Aorta (tissue), 5 donors: ENCODE measurements at regions not wholly inside any gene's neighbourhood (a gene's known extent, or its start where the extent isn't known, plus 50 kb on each side); places are given as distances from the start of the nearest gene placed in this dataset.

Source experiments
- ATAC-seq: fragments of 200-7000 bp; cut with Tn5 transposase; one replicate; pipeline ENCODE4 v1.9.1; 2022; ENCODE audit warnings: moderate library complexity; ENCODE audit not compliant: low FRiP score
- DNase-seq, 2 donors: peaks; one replicate each; pipeline ENCODE4 v3.0.0-alpha.2; 2020
- H3K27ac ChIP-seq, 2 donors: one replicate each; pipeline ENCODE4 v1.5.1; 2013; ENCODE audit warnings: low read length in 2 of 2, mild to moderate bottlenecking in 2 of 2, moderate library complexity in 2 of 2, control low read depth in 1 of 2, inconsistent platforms in 1 of 2, low read depth in 1 of 2
- H3K27me3 ChIP-seq, 2 donors: one replicate each; pipeline ENCODE4 v1.6.1; 2013; ENCODE audit warnings: control low read depth in 1 of 2, low read length in 1 of 2, mild to moderate bottlenecking in 1 of 2, moderate library complexity in 1 of 2; ENCODE audit not compliant: insufficient read depth in 2 of 2, control insufficient read depth in 1 of 2
- H3K36me3 ChIP-seq, 2 donors: one replicate each; pipeline ENCODE4 v1.6.1; 2013; ENCODE audit warnings: control low read depth in 1 of 2, low read length in 1 of 2, mild to moderate bottlenecking in 1 of 2; ENCODE audit not compliant: insufficient read depth in 2 of 2, control insufficient read depth in 1 of 2
- H3K4me1 ChIP-seq, 2 donors: one replicate each; pipeline ENCODE4 v1.6.1; 2013; ENCODE audit warnings: low read length in 2 of 2, control low read depth in 1 of 2, mild to moderate bottlenecking in 1 of 2, moderate library complexity in 1 of 2; ENCODE audit not compliant: insufficient read depth in 2 of 2, control insufficient read depth in 1 of 2
- H3K4me3 ChIP-seq, 2 donors: one replicate each; pipeline ENCODE4 v1.5.1; 2013; ENCODE audit warnings: low read length in 2 of 2, control low read depth in 1 of 2, mild to moderate bottlenecking in 1 of 2
- H3K9me3 ChIP-seq: one replicate; pipeline ENCODE4 v1.6.1; 2013; ENCODE audit warnings: mild to moderate bottlenecking, low read length; ENCODE audit not compliant: control insufficient read depth
- WGBS, 2 donors: extraction: QIAGEN DNeasy Blood & Tissue Kit; methylation state at CpG; one replicate each; pipeline ENCODE4 v1.1.7; 2013; 5-methylcytosine and 5-hydroxymethylcytosine counted together
- intact Hi-C, 2 donors: fragments of 100-400 bp; cut with DNase I; formaldehyde crosslinking; loops; one replicate each; pipeline versions ENCODE4 v1.14.2 to v1.15.0; 2022
- donor health status: healthy with polysubstance abuse.
- donor health status: Bipolar disorder and iron deficiency.
- donor health status: DM: no; HTN: no; CAD: no.
- donor health status: DM: no; HTN: no; CAD: no.
- donor health status: DM: yes; HTN: yes; CAD: no.

GRCh38 chr11:8809241-8809938 lies 101.6 kb upstream of the AKIP1 start:
- H3K36me3 ChIP-seq = no peaks in the 10 kb centered on the region
- H3K27ac ChIP-seq = peak overlapping the region; percentile 46 to 67
- DNase-seq (no peak), ATAC-seq (no peak)
- no peaks in the 10 kb centered on the region for H3K27me3 ChIP-seq
- H3K4me1 ChIP-seq = peaks cover 0 to 2% of the 10 kb centered on the region in 2 donors
- H3K4me3 ChIP-seq = peak overlapping the region; percentile 37 to 44
- WGBS, 2 donors = 3 to 6% methylated on average over 7 of the region's 7 CpGs
- intact Hi-C loops = loop anchor here (2.0 to 5.0 kb wide), 3 partner anchors 41 to 102 kb away; no protein-coding TSS in a partner anchor
- no peaks in the 10 kb centered on the region for H3K9me3 ChIP-seq

GRCh38 chr11:8809939-8810539 lies 101.0 kb upstream of the AKIP1 start:
- intact Hi-C loops = loop anchor here (2.0 to 10.0 kb wide), 7 partner anchors 41 to 245 kb away; partner anchors contain the start of genes RPL27A (in 2 of the 2) and TRIM66 (in 2 of the 2)
- Histone ChIP-seq H3K4me1 (peaks cover 0 to 2% of the 10 kb centered on the region in 2 donors), H3K27me3 (no peaks in the 10 kb centered on the region), H3K9me3 (no peaks in the 10 kb centered on the region), H3K27ac (peak overlapping the region; percentile 46 to 92), H3K36me3 (no peaks in the 10 kb centered on the region), H3K4me3 (peak overlapping the region; percentile 14 to 44)
- DNase-seq (no peak), ATAC-seq (peak; percentile 22)
- WGBS, 2 donors = 0 to 4% methylated on average over 8 of the region's 8 CpGs

DNA sequence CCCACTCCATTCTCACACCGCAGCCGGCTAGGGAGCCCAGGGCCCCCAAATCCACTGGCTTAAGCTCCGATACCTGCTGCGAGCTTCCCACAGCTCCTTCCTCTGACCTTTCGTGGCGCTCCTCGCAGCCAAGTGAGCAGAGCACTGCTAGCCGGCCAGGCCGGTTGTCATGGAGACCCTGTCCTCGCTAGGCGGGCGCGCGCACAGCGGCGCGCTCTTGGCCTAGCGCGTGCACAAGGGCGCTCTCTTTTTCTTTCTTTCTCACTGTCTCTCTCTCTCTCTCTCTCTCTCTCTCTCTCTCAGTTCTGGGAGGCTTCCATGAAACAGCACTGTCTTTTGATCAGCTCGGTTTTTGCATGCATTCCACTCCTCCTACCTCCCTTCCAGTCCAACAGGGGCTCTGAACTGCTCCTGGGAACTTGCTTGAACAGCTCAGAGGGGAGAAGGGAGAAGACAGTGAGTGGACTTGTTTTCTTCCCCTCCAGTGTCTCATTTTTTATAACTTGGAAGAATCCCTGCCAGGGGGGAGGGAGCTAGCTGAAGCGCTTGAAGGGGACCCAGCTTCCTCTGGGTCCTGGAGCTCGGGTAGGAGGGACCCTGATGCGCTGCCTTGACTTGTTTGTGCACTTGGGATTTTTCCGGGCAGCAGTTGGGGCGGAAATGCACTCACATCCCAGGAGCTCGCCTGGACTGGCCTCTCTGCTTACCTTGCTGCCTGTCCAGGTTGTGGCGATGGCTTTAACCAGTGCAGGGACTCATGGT lies 100.3 kb upstream of the AKIP1 start:
- Histone ChIP-seq H3K4me1 (peaks cover 0 to 2% of the 10 kb centered on the region in 2 donors), H3K36me3 (no peaks in the 10 kb centered on the region), H3K27me3 (no peaks in the 10 kb centered on the region), H3K9me3 (no peaks in the 10 kb centered on the region), H3K4me3 (peak overlapping the region; percentile 14 to 44), H3K27ac (peak overlapping the region; percentile 46 to 92)
- WGBS, 2 donors = 4 to 5% methylated on average over 28 of the region's 28 CpGs
- DNase-seq (peak; percentile 86 to 91), ATAC-seq (peak; percentile 91)
- intact Hi-C loops = loop anchor here (2.0 to 10.0 kb wide), 4 partner anchors 128 to 246 kb away; partner anchors contain the start of genes RPL27A (in 2 of the 2) and TRIM66 (in 2 of the 2)

GRCh38 chr11:8811571-8811970 lies 99.4 kb upstream of the AKIP1 start:
- no peak for ATAC-seq
- H3K4me3 ChIP-seq = no peak overlapping the region
- intact Hi-C loops = loop anchor here (2.0 to 10.0 kb wide), 4 partner anchors 129 to 247 kb away; partner anchors contain the start of genes RPL27A (in 2 of the 2) and TRIM66 (in 2 of the 2)

DNA sequence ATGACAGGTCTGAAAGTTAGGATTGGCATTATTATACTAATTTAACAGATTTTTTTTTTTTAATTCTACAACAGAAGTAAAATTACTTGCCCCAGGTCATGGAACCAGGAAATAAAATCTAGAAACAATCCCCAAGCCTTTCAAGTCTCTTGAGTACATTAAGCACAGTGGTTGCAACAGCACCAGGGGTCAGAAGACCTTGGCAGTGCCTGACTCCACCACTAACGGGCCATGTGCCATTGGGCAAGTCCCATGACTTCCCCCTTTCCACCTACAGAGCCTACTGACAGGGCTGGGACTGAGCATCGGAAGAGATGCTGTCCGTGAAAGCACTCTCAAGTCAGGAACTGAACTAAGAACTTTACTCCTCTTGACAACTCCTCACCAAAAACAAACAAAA lies 98.6 kb upstream of the AKIP1 start:
- intact Hi-C loops = loop anchor here (5.0 to 10.0 kb wide), 3 partner anchors 130 to 248 kb away; partner anchors contain the start of genes RPL27A (in 1 of the 2) and TRIM66 (in 1 of the 2)
- Histone ChIP-seq H3K27me3 (no peaks in the 10 kb centered on the region), H3K4me3 (no peak overlapping the region), H3K36me3 (no peaks in the 10 kb centered on the region), H3K27ac (no peak overlapping the region), H3K4me1 (peaks cover 0 to 2% of the 10 kb centered on the region in 2 donors), H3K9me3 (no peaks in the 10 kb centered on the region)
- 75 to 81% methylated on average over 3 of the region's 3 CpGs for WGBS, 2 donors
- peak in 1 of 2 donors; percentile 78 for DNase-seq
- no peak for ATAC-seq

More at GRCh38 chr11:8811571-8811970, 99.4 kb upstream of the AKIP1 start:
- peaks cover 0 to 2% of the 10 kb centered on the region in 2 donors for H3K4me1 ChIP-seq
- H3K9me3 ChIP-seq = no peaks in the 10 kb centered on the region
- peak overlapping the region in 1 of 2 donors; percentile 92 for H3K27ac ChIP-seq
- H3K36me3 ChIP-seq = no peaks in the 10 kb centered on the region
- DNase-seq = no peak
- H3K27me3 ChIP-seq = no peaks in the 10 kb centered on the region
- 93 to 97% methylated on average over 1 of the region's 1 CpG for WGBS, 2 donors

DNA sequence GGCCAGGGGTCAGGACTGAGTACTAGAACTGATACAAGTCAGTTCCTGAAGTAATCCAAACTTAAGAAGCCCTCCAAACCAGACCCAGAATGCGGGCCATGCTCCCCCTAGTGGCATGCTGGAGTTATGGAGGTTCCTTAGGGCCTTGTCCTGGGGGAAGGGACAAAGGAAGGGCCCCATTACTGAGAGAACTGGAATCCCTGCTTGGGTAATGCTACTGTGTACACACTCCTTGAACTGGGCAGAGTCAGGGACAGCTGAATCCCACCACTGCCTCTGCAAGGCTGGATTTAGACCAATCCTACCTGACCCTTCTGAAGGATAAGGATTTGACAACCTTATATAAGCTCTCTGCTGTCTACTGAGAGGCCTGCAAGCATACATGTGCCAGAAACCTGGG lies 97.3 kb upstream of the AKIP1 start:
- no peak overlapping the region for H3K4me3 ChIP-seq

DNA sequence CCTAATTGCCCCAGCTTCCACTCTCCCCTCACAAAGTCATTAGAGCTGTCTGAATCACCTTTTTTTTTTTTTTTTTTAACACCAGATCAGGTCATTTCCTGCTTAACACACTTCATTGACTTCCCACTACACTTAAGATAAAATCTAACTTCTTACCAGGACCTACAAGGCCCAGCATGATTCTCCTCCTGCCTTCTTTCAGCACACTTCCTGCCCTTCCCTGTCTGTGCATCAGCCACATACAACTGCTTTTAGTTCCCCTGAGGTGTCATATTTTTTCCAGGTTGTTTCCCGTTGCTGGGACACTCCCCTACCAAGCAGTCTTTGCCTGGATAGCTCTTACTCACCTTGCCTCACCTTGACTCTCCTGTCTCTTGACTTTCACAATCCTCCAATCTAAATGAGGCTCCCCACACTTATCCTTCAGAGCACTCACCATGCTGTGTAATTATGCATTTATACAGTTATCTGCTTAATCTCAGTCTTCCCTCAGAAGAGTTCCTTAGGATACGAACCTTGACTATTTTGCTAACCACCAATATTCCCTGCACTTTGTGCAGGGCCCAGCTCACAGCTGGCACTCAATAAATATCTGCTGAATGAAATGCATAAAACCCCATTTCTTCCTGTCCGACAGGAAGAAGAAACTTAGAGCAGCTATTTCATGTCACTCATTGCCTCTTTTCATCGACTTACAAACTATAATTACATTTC lies 96.6 kb upstream of the AKIP1 start:
- DNase-seq = no peak
- 78 to 79% methylated on average over 4 of the region's 4 CpGs for WGBS, 2 donors
- no peaks in the 10 kb centered on the region for H3K36me3 ChIP-seq
- H3K27me3 ChIP-seq = no peaks in the 10 kb centered on the region
- no peak overlapping the region for H3K4me3 ChIP-seq
- H3K9me3 ChIP-seq = no peaks in the 10 kb centered on the region
- H3K27ac ChIP-seq = no peak overlapping the region
- intact Hi-C loops = loop anchor here (5.0 to 10.0 kb wide), 3 partner anchors 132 to 250 kb away; partner anchors contain the start of genes RPL27A (in 1 of the 2) and TRIM66 (in 1 of the 2)
- H3K4me1 ChIP-seq = no peaks in the 10 kb centered on the region
- ATAC-seq = no peak

More for the DNA sequence above, 97.3 kb upstream of the AKIP1 start:
- H3K9me3 ChIP-seq = no peaks in the 10 kb centered on the region
- H3K27ac ChIP-seq = no peak overlapping the region
- H3K4me1 ChIP-seq = no peaks in the 10 kb centered on the region
- intact Hi-C loops = loop anchor here (5.0 to 10.0 kb wide), 3 partner anchors 131 to 249 kb away; partner anchors contain the start of genes RPL27A (in 1 of the 2) and TRIM66 (in 1 of the 2)
- 0 to 6% methylated on average over 1 of the region's 1 CpG for WGBS, 2 donors
- no peaks in the 10 kb centered on the region for H3K27me3 ChIP-seq
- H3K36me3 ChIP-seq = no peaks in the 10 kb centered on the region
- ATAC-seq (peak; percentile 78), DNase-seq (peak; percentile 84 to 91)

DNA sequence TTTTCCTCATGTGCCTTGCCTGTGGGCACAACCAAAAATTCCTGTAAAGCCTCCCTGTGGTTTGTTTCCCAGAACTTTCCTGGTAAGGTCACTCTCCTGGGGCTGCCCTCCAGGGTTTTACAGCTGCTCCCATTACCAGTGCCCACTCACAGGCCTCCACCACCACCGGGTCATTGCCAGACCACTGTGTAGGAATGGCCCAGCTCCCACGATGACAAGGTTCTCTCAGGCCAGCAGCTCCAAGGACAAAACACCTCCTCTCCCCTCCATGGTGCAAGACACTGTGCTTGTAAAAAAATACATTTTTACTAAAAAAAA lies 96.1 kb upstream of the AKIP1 start:
- H3K4me1 ChIP-seq = no peaks in the 10 kb centered on the region
- H3K27me3 ChIP-seq = no peaks in the 10 kb centered on the region
- H3K27ac ChIP-seq = no peak overlapping the region
- DNase-seq = no peak
- intact Hi-C loops = loop anchor here (5.0 to 10.0 kb wide), 3 partner anchors 133 to 250 kb away; partner anchors contain the start of genes RPL27A (in 1 of the 2) and TRIM66 (in 1 of the 2)
- no peak for ATAC-seq
- WGBS, 2 donors = 39 to 46% methylated on average over 2 of the region's 2 CpGs
- H3K9me3 ChIP-seq = no peaks in the 10 kb centered on the region
- H3K36me3 ChIP-seq = no peaks in the 10 kb centered on the region
- H3K4me3 ChIP-seq = no peak overlapping the region
